ENCODE measurements at regions not wholly inside any gene's neighbourhood (a gene's known extent, or its start where the extent isn't known, plus 50 kb on each side); places are given as distances from the start of the nearest gene placed in this dataset.
"Not testable (repeated sequence)": the region's sequence is repeated elsewhere in the genome, so short reads cannot be mapped to it uniquely, and the experiment has no call there.

DNA sequence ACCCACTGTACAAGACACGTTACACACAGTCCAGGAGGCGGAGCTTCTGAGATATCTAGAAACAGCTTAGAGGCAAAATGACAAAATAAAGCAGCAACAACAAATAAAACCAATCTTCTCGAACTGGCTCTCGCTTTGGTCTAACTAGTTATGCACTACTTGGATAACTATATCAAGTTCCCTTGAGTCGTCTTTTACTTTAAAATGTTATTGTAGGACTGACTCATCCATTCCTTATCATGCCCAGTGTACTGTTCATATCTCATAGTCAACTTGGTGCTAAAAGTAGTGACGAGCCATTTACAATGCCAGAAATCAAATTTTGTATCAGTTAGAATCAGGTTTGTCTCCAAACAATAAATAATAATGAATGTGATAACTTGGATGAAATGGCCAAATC lies 102.5 kb upstream of the SLC35G4 start:
- no peak for DNase-seq

DNA sequence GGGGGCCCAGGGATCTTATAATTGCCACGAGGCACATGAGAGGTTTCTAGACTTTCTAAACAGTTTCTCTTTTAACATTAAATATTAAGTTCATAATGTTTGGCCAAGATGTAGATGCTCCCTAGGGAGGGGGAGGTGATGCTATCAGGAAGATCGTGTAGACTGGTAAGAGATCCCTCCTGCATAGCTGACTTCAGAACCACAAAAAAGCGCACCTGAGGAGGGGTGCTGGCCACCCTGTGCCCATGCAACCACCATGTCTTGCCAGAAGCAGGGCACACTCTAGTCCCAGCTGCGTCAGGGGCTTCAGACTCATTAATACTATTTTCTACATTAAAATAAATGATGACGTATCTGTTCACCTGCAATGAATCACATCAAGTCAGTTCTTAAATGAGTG lies 103.4 kb upstream of the SLC35G4 start:
- DNase-seq, result no peak

DNA sequence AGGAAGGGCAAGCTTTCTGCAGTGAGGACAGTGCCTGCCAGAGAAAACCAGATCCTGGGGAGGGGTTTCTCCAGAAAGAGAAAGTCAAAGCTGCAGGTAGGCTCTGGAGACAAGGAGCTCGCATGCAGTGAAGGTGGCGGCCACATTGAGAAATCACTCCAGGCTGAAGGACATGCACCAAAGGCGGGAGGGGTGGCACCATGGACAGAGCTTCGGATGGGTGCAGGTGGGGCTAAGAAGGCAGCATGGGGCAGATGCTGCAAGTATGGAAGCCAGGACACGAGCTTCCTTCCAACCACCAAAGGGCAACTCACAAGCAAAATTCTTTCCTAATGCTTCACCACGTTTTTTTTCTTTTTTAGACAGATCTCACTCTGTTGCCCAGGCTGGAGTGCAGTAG lies 104.4 kb upstream of the SLC35G4 start:
- no peak for DNase-seq

DNA sequence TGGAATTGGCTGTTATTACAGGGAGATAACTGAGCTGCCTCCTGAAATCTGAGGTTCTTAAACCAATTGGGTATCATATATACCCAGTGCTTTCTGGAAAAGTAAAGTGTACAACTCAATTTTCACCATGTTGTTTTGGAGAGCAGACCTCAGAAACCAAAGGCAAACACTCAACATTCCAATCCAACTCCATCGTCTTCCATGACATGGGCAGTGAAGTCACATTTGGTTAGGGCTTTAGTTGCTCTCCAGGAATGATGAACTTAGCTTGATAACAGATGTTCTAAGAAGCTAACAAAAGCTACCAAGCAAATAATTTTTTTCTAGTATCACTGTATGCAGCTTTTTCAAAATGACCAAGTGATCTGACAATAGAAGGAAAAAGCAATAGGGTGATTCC lies 107.0 kb upstream of the SLC35G4 start:
- DNase-seq, result no peak

DNA sequence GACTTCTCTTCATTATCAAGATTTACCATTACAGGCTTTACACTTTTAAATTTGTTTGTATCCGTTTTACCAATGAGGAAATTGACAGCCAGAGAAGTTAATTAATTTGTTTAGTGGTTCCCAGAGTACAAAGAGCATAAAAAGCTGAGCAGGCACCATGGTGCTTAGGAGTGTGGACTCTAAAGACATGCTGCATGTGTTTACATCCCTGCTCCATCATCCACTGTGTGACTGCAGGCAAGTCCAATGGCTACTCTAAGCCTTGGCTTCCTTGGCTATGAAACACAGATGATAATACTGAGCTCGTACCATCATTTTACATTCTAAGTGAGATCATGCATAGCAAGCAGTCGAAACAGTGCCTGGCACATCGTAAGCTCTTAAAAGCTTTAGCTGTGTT lies 108.0 kb upstream of the SLC35G4 start:
- DNase-seq, result no peak

DNA sequence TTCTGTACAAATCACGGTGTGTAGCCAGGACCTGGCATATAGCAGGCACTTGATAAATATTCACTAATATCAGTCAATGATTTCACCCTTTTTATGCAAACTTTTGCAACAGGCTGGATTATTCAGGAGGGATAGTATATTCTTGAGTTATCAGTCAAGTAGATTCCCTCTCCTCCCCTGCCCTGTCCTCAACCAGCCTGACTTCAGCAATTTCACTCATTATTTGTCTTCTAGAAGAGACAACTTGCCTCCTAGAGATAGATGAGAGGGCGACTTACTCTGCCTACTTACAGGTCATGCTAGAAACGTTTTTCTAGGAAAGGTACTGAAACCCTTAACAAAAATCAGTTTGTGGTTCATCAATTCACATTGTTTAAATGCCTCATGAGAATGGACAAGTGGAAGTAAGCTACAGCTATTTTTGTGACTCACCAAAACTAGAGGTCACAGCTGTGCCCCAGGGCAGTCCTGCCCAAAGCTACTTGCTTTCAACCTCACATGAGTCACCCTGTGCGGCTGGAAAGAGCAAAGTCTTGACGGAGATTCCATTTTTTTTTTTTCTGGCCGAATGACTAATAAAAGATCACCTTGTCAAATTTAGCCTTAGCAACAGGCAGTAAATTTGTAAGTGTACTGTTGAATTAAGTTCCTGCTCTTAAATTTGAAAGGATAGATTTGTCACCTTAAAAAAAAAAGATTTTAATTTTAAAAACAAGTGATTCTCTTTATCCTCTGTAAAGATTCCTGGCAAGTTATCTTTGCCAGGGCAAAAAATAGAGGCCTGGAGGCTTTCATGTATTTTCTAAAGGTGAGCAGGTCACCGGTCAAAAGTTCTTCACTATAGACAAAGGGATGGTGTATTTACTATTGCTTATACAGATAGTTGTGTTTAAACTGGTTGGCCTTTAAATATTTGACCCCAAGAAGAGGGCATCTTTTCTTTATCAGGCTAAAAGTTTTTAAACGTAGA lies 109.0 kb upstream of the SLC35G4 start:
- peak; percentile 98 for DNase-seq

DNA sequence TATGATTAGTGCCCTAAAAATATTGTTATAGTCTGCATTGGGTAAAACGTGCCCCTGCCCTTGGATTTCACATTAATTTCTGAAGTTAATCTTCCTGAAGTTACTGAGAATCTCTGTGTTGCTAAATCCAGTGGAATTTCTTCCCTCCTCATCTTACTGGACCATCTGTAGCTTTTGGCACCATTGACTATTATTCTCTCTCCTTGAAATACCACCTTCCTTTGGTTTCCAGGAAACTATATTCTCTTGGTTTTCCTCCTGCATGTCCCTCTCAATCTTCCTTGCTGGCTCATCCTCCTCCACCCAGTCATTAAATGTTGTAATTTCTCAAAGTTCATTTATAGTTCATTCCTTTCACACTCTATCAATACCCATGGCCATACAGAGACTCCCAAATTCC lies 110.6 kb upstream of the SLC35G4 start:
- DNase-seq, result no peak

DNA sequence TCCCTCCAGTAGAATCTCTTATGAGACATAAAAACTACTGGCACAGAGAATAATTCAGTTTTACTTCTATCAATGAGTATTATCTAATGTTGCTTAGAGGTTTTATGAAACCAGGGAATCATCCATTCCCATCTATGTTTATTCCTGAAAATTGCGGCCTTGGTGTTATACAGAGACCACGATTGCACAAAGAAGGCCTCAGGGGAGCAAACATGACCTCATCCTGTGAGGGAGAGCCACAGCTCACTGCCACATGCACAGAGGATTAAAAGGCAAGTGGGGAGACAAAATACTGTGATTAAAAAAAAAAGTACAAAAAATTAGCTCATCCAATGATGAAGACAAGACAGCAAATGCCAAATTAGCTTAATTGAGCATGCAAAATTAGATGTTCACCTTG lies 111.8 kb upstream of the SLC35G4 start:
- peak; percentile 16 for DNase-seq

DNA sequence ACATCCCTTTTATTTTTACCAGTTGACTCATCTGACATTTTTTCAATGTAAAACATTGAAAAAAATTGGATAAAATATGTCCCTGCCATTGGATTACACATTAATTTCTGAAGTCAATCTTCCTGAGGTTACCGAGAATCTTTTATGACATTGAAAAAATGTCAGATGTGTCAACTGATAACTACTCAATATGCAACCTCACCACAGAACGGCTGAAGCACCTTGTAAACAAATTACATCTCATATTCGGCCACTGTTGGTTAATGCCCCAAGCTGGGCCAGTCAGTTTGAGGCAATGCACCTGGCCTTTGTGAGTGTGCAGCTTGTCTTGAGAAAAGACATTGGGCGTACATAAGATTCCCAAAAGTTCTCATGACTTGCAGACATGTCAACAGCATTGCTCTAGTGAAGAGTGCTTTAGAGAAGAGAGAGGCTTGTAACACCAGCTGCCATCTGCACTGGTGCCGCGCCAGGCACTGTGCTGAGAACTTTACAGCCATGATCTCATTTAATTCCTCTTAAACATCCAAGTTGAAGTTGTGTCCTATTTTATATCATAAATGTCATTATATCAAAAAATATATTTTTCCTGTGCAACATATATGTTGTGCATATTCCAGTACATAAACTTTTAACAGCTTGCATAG lies 112.7 kb upstream of the SLC35G4 start:
- DNase-seq, result peak; percentile 11

DNA sequence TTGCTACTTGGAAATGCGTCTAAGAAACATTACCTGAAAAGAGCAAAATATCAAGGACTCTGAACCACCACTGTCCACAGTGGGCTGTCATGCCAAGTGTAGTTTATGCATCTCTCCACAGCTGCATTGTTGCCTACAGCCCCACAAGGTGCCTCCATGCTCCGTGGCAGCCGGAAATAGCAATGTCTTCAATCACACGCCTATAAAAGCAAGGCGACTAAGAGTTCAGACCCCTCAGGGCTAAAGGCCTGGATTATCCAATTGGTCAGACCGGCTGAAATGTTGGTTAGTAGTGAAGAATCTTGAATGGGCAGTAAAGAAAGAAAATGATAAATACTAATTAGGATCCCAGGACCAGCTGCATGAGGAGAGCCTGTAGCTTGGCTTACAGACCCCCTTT lies 114.0 kb upstream of the SLC35G4 start:
- DNase-seq, result peak; percentile 5

DNA sequence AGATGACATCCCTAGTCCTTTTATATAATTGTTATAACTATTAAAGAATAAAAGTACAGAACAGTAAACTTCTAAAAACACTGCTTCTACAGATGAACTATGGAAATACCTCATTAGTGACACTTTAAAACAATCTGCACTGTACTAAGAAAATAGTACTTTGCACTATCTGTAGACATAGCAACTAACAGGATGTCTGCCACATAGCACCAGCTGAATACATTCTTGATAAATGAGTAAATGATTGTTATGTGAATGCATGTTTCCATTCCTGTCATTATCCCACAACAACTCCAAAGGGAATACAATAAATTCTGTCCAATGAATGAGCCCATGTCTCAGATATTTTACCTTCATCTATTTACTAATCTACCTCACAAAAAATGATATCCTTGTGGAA lies 115.3 kb upstream of the SLC35G4 start:
- peak; percentile 52 for DNase-seq

DNA sequence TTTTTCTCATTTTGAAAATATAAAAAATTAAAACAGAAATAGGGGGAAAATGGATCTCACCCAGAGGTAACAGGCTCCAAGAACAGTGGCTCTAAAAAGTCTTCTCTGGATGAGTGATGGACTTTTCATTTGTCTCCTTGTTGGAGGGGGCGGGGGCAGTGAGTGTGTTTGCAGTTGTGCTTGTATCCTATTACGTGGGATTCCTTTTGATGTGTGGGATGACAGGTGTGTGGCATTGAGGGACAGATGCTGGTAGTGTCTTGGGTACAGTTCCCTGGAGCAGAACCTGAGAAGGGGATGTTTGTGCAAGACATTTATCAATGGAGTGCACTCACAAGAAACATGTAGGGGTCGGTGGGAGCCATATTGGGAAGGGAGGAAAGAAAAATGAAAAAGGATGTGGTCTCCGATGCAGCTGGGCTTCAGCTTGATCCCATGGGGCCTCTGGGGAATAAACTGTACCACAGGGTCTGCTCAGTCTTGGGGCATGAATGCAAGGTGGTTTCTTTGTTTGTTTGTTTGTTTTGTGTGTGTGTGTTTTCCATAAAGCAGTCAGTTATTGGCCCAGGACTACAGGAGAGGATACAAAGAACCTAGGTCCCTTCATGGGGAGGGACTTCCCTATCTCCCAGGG lies 120.0 kb upstream of the SLC35G4 start:
- DNase-seq, result no peak

DNA sequence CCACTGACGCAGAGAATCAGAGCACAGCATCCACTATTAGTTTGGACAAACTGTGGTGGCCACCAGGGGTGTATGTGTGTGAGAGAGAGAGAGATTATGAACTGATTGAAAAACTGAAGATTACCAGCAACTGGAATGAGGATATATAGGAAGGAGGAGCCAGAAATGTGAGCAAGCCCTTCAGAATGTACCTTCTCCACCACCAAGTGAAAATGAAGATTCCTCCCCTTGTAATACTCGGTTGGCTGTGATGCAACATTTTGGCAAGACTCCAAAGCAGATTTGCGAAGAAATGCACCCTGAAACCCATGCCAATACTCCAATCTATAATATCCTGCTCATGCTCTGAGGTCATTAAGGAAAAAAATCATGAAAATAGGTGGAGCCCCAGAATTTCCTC lies 121.2 kb upstream of the SLC35G4 start:
- peak; percentile 50 for DNase-seq

DNA sequence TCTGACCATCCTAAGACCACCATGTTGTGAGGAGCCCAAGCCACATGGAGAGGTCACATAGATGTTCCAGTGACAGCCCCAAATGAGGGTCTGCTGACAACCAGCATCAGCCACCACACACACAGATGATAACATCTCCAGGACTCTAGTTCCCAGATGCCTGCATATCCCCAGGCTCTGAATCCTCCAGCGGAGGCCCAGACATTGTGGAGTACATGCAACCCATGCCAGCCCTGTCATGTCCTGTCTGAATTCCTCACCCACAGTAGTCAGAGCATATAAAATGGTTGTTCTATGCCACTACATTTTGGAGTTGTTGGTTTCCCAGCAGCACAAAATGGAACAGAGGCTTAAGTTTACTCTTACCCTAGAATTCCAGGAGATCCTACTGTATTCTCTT lies 122.0 kb upstream of the SLC35G4 start:
- DNase-seq, result no peak

DNA sequence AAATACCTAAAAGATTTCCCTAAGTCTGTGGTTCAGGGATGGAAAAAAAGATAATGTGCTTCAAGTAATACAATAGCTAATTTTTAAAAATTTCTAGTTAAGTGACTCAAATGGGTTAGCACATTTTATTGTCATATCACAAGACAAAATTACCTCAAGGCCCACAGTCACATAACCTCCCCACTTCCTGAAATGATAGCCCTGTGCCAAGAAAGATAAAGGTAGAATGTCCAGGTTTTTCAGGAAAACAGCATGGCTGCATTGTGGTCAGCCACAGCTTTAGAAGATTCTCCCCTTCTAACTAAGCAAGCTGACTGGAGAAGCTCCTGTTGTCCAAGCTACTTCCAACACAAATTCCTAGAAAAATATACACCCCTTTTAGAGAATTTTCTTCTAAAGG lies 127.1 kb upstream of the SLC35G4 start:
- no peak for DNase-seq

DNA sequence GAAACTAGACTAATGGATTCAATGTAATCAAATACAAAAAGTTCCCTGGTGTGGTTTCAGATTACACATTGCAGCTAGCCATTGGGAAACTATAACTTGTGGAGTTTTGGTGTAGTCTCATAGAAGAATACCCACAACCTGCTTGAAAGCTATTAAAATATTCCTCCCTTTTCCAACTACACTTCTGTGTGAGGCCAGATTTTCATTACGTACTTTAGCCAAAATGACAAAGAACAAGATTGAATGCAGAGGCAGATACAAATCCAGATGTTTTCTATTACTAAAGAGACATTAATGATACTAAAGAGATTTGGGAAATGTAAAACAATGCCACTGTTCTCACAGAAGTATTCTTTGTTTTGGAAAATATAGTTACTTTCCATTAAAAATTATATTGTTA lies 128.7 kb upstream of the SLC35G4 start:
- DNase-seq, result no peak

DNA sequence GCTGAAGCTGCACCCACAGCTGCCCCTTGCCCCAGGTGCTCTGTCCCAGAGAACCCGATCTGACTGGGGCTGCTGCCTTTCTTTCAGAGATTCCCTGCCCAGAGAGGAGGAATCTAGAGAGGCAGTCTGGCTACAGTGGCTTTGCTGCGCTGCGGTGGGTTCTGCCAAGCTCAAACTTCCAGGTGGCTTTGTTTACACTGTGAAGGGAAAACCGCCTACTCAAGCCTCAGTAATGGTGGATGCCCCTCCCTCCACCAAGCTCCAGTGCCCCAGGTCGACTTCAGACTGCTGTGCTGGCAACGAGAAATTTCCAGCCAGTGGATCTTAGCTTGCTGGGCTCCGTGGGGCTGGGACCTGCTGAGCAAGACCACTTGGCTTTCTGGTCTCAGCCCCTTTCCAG lies 130.4 kb upstream of the SLC35G4 start:
- DNase-seq, result not testable (repeated sequence)

DNA sequence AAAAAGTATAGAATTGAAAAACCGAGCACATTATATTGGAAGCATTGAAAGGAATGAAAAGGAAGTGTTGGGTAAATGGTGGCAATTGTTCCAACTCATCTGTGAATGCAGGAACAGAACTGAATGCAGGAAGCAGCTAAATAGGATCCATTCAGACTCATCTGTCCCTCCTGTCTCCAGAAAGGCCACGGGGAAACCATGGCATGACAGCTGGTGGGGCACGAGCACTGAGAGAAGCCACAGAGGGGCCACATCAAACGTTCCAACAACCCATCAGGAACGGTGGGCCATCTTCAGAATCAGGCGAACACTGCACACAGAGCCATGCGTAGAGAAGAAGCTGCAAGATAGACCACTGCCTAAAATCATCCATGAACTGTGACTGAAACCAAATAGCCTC lies 138.5 kb upstream of the SLC35G4 start:
- DNase-seq, result no peak

DNA sequence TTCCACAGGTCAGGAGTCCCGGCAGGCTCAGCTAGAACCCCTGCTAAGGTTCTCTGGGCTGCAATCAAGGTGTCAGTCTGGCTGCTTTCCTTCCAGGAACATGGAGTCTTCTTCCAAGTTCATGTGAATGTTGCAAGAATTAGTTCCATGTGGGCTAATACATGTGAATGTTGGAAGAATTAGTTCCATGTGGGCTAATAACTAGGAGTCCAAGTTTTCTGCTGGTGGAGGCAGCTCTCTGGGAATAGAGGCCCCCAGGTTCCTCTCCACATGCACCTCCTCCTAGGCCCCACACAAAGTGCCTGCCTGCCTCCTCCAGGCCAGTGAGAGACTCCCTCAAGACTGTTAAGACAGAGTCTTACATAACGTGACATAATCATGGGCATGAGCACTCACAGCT lies 140.8 kb upstream of the SLC35G4 start:
- no peak for DNase-seq

DNA sequence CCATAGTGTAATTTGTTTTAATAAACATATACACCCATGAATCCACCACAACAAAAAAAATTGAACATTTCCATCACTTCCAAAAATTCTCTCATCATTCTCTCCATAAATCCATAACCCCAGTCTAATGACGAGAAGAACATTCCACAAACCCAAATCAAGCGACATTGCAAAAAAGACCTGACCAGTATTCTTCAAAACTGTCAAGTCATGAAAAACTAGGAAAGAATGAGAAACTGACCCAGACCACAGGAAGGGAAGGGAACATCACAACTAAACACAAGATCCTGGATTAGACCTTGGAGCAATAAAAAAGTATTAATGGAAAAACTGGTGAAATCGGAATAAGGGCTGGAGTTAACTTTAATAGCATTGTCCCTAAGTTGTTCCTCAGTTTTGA lies 141.3 kb upstream of the SLC35G4 start:
- DNase-seq, result no peak

DNA sequence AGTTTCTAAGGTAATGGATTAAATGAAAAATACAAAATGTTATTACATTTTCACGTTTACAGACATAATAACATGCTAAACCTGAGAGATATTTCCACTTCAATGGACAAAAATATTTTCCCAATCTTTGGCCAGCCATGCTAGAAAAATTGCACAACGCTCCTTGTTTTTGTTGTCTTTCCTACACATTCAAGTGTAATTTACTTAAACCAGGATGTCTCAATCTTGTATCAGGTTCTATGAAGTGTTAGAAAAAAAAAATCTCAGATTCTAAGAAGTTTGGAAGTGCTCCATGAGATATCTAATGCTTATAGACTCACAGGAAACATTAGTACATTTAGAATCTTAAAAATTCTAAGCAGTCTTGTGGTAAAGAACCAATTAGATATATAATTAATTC lies 141.8 kb upstream of the SLC35G4 start:
- DNase-seq, result no peak

DNA sequence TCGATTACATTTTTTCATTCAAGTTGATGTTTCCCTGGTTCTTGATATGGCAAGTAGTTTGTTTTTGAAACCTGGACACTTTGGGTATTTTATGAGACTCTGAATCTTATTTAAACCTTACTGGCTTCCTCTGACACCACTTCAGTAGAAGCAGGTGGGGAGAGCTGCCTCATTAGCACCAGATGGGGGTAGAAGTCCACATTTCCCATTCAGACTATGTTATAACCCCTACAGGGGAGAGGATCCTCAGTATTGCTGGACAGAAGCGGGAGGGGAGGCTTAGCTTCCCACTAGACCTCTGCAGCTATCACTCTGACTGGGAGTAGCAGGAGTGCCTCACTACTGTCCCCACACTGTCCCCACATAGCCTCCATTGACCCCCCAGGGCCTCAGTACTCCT lies 145.3 kb upstream of the SLC35G4 start:
- no peak for DNase-seq

DNA sequence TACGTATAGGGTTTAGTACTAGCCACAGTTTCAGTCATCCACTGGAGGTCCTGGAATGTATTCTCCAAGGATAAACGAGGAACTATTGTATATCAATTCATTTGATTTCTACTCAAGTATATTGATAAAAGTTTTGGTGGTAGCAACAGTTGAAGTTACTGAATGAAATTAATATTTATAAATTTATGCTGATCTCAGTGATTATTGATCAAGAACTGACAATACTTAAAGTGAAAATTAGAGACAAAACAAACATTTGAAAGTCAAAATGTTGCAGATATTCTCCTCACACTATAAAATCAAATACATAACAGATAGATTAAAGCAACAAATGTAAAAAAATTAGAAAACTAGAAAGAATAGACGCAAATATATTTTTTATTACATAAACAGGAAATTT lies 150.9 kb upstream of the SLC35G4 start:
- no peak for DNase-seq

DNA sequence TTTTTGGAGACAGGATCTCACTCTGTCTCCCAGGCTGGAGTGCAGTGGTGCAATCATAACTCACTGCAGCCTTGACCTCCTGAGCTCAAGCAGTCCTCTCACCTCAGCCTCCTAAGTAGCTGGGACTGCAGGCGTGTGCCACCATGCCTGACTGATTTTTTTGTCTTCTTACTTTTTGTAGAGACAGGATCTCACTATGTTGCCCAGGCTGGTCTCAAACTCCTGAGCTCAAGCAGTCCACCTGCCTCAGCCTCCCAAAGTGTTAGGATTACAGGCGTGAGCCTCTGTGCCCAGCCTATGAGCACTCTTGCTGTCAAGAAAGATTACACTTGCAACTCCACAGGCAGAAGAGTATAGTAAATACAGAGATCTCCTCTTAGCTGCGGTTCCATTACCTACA lies 151.5 kb upstream of the SLC35G4 start:
- DNase-seq, result not testable (repeated sequence)
